Endothelial cell of umbilical vein (primary cell): ENCODE measurements at regions not wholly inside any gene's neighbourhood (a gene's known extent, or its start where the extent isn't known, plus 50 kb on each side); places are given as distances from the start of the nearest gene placed in this dataset.

Source experiments
- BruUV-seq: library from RNA; stranded (reverse); fragments of 400-500 nt; replicated peaks from 2 replicates; lab custom pipeline; 2021; lab: Mats Ljungman, UMichigan
- CTCF ChIA-PET: fragments of 300-600, 350-600 bp; sonication (Branson Sonifier 250); formaldehyde crosslinking; loops from one replicate; lab custom pipeline; 2021; ENCODE audit warnings: antibody characterized with exemption, inconsistent platforms; lab: Charles Lee
- POLR2A ChIA-PET: fragments of 300-600, 350-600 bp; sonication (Branson Sonifier 250); formaldehyde crosslinking; loops from one replicate; lab custom pipeline; 2021; ENCODE audit warnings: antibody characterized with exemption, inconsistent platforms; lab: Charles Lee
- DNase-seq: peaks from one replicate; pipeline ENCODE4 v3.0.0-alpha.2; 2011; ENCODE audit warnings: low read depth, low spot score
- FAIRE-seq: peaks from 2 replicates; lab custom pipeline; 2011; peaks lifted over from hg19 to GRCh38; lab: Jason Lieb, UNC
- H2AFZ ChIP-seq: 2 replicates; pipeline ENCODE4 v1.6.0; 2012; ENCODE audit warnings: low read depth, low read length, control low read depth, inconsistent platforms
- H3K27ac ChIP-seq: 2 replicates; pipeline ENCODE4 v1.5.1; 2011; ENCODE audit warnings: low read depth, mild to moderate bottlenecking, control low read depth, low read length, moderate library complexity; ENCODE audit not compliant: insufficient read depth
- H3K27me3 ChIP-seq, 2 experiments: 2 replicates each; pipeline versions ENCODE4 v1.6.0 to v1.6.1; 2011; ENCODE audit warnings: low read length in 2 of 2, mixed read lengths in 1 of 2; ENCODE audit not compliant: control insufficient read depth in 2 of 2, insufficient read depth in 2 of 2
- H3K36me3 ChIP-seq, 2 experiments: 2 replicates in 1 of 2; 3 replicates in 1 of 2; pipeline ENCODE4 v1.5.1; 2011; ENCODE audit warnings: low read length in 2 of 2, mild to moderate bottlenecking in 1 of 2, moderate library complexity in 1 of 2; ENCODE audit not compliant: control insufficient read depth in 2 of 2, insufficient read depth in 2 of 2; ENCODE audit errors: extremely low read depth in 1 of 2
- H3K4me1 ChIP-seq: 3 replicates; pipeline ENCODE4 v1.5.1; 2011; ENCODE audit warnings: mild to moderate bottlenecking, low read length; ENCODE audit not compliant: control insufficient read depth, insufficient read depth; ENCODE audit errors: extremely low read depth
- H3K4me2 ChIP-seq: 2 replicates; pipeline ENCODE4 v1.6.1; 2011; ENCODE audit warnings: low read length, control low read depth, mixed read lengths; ENCODE audit not compliant: insufficient read depth
- H3K4me3 ChIP-seq, 3 experiments: fragments of 200-600 bp in 1 of 3; sonication (generic), shearing (Covaris generic) in 1 of 3; replicated peaks in 1 of 3; 2 replicates each; pipeline ENCODE4 v1.5.1; 2011 to 2016; ENCODE audit warnings: control low read depth in 3 of 3, low read length in 3 of 3, mild to moderate bottlenecking in 2 of 3, inconsistent platforms in 1 of 3, low read depth in 1 of 3, moderate library complexity in 1 of 3; ENCODE audit not compliant: insufficient read depth in 1 of 3
- H3K79me2 ChIP-seq: 2 replicates; pipeline ENCODE4 v1.6.0; 2012; ENCODE audit warnings: low read length, inconsistent platforms; ENCODE audit not compliant: control insufficient read depth, insufficient read depth
- H3K9ac ChIP-seq: replicated peaks from 2 replicates; pipeline ENCODE3; 2011; ENCODE audit warnings: low read length, control low read depth; ENCODE audit not compliant: insufficient read depth; ENCODE audit errors: extremely low read depth
- H3K9me1 ChIP-seq: replicated peaks from 3 replicates; pipeline ENCODE4 v1.6.0; 2011; ENCODE audit warnings: mild to moderate bottlenecking, low read length; ENCODE audit not compliant: control insufficient read depth, insufficient read depth; ENCODE audit errors: extremely low read depth
- H3K9me3 ChIP-seq: replicated peaks from 2 replicates; pipeline ENCODE4 v1.5.1; 2012; ENCODE audit warnings: low read length, inconsistent platforms; ENCODE audit not compliant: control insufficient read depth, insufficient read depth
- H4K20me1 ChIP-seq: replicated peaks from 2 replicates; pipeline ENCODE3; 2011; ENCODE audit warnings: mild to moderate bottlenecking, low read length; ENCODE audit not compliant: control insufficient read depth, insufficient read depth; ENCODE audit errors: extremely low read depth
- CTCF ChIP-seq, 2 donors: IDR thresholded peaks; 1 replicate in 1 of 2; 2 replicates in 1 of 2; pipeline ENCODE4 v1.5.1; 2011; ENCODE audit warnings: low read length in 2 of 2, mild to moderate bottlenecking in 2 of 2, moderate library complexity in 2 of 2, control low read depth in 1 of 2, inconsistent platforms in 1 of 2, low read depth in 1 of 2; ENCODE audit not compliant: insufficient read depth in 1 of 2; ENCODE audit errors: extremely low read depth in 1 of 2
- EZH2 ChIP-seq: IDR thresholded peaks from 2 replicates; pipeline ENCODE4 v1.6.1; 2012; ENCODE audit warnings: borderline replicate concordance, low read depth, mild to moderate bottlenecking, moderate library complexity, low read length, inconsistent platforms; ENCODE audit not compliant: severe bottlenecking
- FOS ChIP-seq: IDR thresholded peaks from 2 replicates; pipeline ENCODE4 v1.6.1; 2011; ENCODE audit warnings: mild to moderate bottlenecking, low read length, moderate library complexity, borderline replicate concordance; ENCODE audit not compliant: insufficient read depth
- GATA2 ChIP-seq: IDR thresholded peaks from 2 replicates; pipeline ENCODE4 v1.7.0; 2011; ENCODE audit warnings: low read depth, mild to moderate bottlenecking, moderate library complexity, mixed read lengths, low read length; ENCODE audit not compliant: insufficient read length, insufficient read depth
- JUN ChIP-seq: IDR thresholded peaks from 2 replicates; pipeline ENCODE4 v1.6.1; 2011; ENCODE audit warnings: borderline replicate concordance, low read depth; ENCODE audit not compliant: insufficient read length, insufficient read depth
- MYC ChIP-seq: IDR thresholded peaks from one replicate; pipeline ENCODE4 v1.6.1; 2011; ENCODE audit warnings: mild to moderate bottlenecking, low read depth, low read length
- POLR2A ChIP-seq: IDR thresholded peaks from 2 replicates; pipeline ENCODE4 v1.6.1; 2012; ENCODE audit warnings: low read depth, mild to moderate bottlenecking, control low read depth, low read length
- POLR2AphosphoS5 ChIP-seq: IDR thresholded peaks from 2 replicates; pipeline ENCODE4 v1.6.1; 2012; ENCODE audit warnings: low read depth, mild to moderate bottlenecking, control low read depth, low read length, moderate library complexity; ENCODE audit not compliant: insufficient read depth
- dilution Hi-C: fragments of 300-500 bp; cut with MboI; formaldehyde crosslinking; loops from one replicate; pipeline ENCODE4 v1.15.0; 2019; ENCODE audit warnings: low sequenced_read_pairs; ENCODE audit not compliant: extremely low pct_ligation_motif_present
- intact Hi-C: fragments of 100-400 bp; cut with micrococcal nuclease; formaldehyde crosslinking; loops from one replicate; pipeline ENCODE4 v1.10.0; 2022
- TF ChIP-seq, protein P1 (sequence below): IDR thresholded peaks from 2 replicates; pipeline ENCODE4 v1.6.1; 2011; ENCODE audit not compliant: insufficient read depth, insufficient read length

DNA sequence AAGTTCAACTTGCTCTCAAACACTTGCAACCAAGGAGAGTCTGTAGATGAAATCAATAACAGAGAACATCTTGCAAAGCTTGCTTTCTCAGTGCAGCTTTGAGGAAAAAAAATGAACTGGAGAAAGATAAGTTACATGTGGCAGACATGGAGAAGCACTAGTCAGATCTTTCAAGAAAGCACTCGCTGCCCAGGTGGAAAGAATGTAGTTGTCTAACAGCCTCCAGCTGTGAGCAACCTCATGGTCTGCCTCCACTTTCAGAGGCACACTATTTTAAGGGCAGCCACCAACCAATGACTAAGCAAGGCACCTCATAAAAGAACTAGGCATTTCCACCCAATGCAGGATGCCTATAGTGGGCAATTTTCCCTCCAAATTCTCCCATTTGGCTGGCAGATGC is 125.4 kb upstream of the CPNE4 start:
- no TSS peak for BruUV-seq
- FAIRE-seq (no peak), DNase-seq (no peak)
- no peaks in the 10 kb centered on the region for H3K36me3 ChIP-seq
- no peaks in the 10 kb centered on the region for H3K9me3 ChIP-seq
- H3K4me2 ChIP-seq, result no peak overlapping the region
- no peaks in the 10 kb centered on the region for H3K9me1 ChIP-seq
- no peaks in the 10 kb centered on the region for H3K4me1 ChIP-seq
- CTCF ChIA-PET, result interaction anchor here (1.0 to 2.4 kb wide), 2 partner anchors 45 to 122 kb away, joined by 3 to 8 read pairs; no protein-coding TSS in a partner anchor
- no peaks in the 10 kb centered on the region for H4K20me1 ChIP-seq
- peaks cover 10 to 13% of the 10 kb centered on the region in 2 experiments for H3K27me3 ChIP-seq
- dilution Hi-C loops, result no loop called here
- no peaks in the 10 kb centered on the region for H3K79me2 ChIP-seq
- TF ChIP-seq MYC (no peak), EZH2 (no peak), JUN (no peak), POLR2AphosphoS5 (no peak), POLR2A (no peak), FOS (no peak), GATA2 (no peak), CTCF (IDR thresholded peaks at IDR 0.05; ENCODE audit: extremely low read depth in 1 of 2, insufficient read depth in 1 of 2, low read depth in 1 of 2, low read length in 2 of 2) (no peak)
- TF ChIP-seq, protein P1, sequence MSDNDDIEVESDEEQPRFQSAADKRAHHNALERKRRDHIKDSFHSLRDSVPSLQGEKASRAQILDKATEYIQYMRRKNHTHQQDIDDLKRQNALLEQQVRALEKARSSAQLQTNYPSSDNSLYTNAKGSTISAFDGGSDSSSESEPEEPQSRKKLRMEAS, result no peak
- no peak overlapping the region for H3K4me3 ChIP-seq
- H3K9ac ChIP-seq, result no peak overlapping the region
- POLR2A ChIA-PET, result no interaction called here
- no peak overlapping the region for H2AFZ ChIP-seq
- intact Hi-C loops, result no loop called here
- H3K27ac ChIP-seq, result no peak overlapping the region
